Transverse colon (tissue), 4 donors: ENCODE measurements at regions not wholly inside any gene's neighbourhood (a gene's known extent, or its start where the extent isn't known, plus 50 kb on each side); places are given as distances from the start of the nearest gene placed in this dataset.

Source experiments
- DNase-seq: peaks from one replicate; pipeline ENCODE4 v3.0.0-alpha.2; 2019
- H3K27ac ChIP-seq, 4 donors: fragments of 200-600 bp; sonication (generic); 2 replicates each; pipeline ENCODE4 v1.5.1; 2016 to 2018; ENCODE audit warnings: inconsistent platforms in 4 of 4
- H3K27me3 ChIP-seq: fragments of 200-600 bp; sonication (generic); 2 replicates; pipeline ENCODE4 v1.5.1; 2017; ENCODE audit warnings: inconsistent platforms
- H3K36me3 ChIP-seq, 4 donors: fragments of 200-600 bp; sonication (generic); 2 replicates each; pipeline ENCODE4 v1.5.1; 2017 to 2019; ENCODE audit warnings: inconsistent platforms in 4 of 4
- H3K4me1 ChIP-seq, 4 donors: fragments of 200-600 bp; sonication (generic); 2 replicates each; pipeline ENCODE4 v1.5.1; 2017 to 2020; ENCODE audit warnings: inconsistent platforms in 4 of 4
- H3K4me3 ChIP-seq, 4 donors: fragments of 200-600 bp; sonication (generic); 1 replicate in 1 of 4; 2 replicates in 3 of 4; pipeline versions ENCODE4 v1.5.1 to v1.6.1; 2017 to 2019; ENCODE audit warnings: inconsistent platforms in 4 of 4
- H3K9me3 ChIP-seq, 2 donors: fragments of 200-600 bp; sonication (generic); 2 replicates each; pipeline ENCODE4 v1.5.1; 2017 to 2019; ENCODE audit warnings: inconsistent platforms in 2 of 2
- CTCF ChIP-seq, 5 experiments: fragments of 200-600 bp in 3 of 5; fragments of 450-650 bp in 2 of 5; sonication (generic) in 3 of 5; IDR thresholded peaks; 1 replicate in 2 of 5; 2 replicates in 3 of 5; pipeline ENCODE4 v1.5.1; 2016 to 2017; ENCODE audit warnings: antibody characterized with exemption in 5 of 5, inconsistent platforms in 3 of 5, mild to moderate bottlenecking in 2 of 5, moderate library complexity in 1 of 5
- EP300 ChIP-seq: sonication (generic); formaldehyde crosslinking; IDR thresholded peaks from one replicate; pipeline ENCODE4 v1.6.1; 2017; ENCODE audit warnings: antibody characterized with exemption, low read depth
- POLR2A ChIP-seq: fragments of 450-650 bp; IDR thresholded peaks from one replicate; pipeline ENCODE4 v1.6.1; 2016; ENCODE audit warnings: antibody characterized with exemption, mild to moderate bottlenecking, moderate library complexity
- POLR2AphosphoS5 ChIP-seq, 3 donors: sonication (generic); formaldehyde crosslinking; IDR thresholded peaks; one replicate each; pipeline ENCODE4 v1.6.1; 2016; ENCODE audit warnings: antibody characterized with exemption in 3 of 3
- WGBS, 2 donors: methylation state at CpG; one replicate each; pipeline ENCODE4 v1.1.5; 2018; ENCODE audit warnings: low coverage in 1 of 2; 5-methylcytosine and 5-hydroxymethylcytosine counted together
- in situ Hi-C, 4 donors: fragments of 200-750 bp; cut with MboI; loops; one replicate each; pipeline versions ENCODE4 v1.15.0 to v1.15.1; 2017; ENCODE audit warnings: low sequenced_read_pairs in 3 of 4, low pct_ligation_motif_present in 1 of 4, low pct_unique_long_range_greater_than_20kb in 1 of 4
- intact Hi-C: fragments of 100-400 bp; cut with DNase I; formaldehyde crosslinking; loops from one replicate; pipeline ENCODE4 v1.15.1; 2023; ENCODE audit warnings: low total_unique reads

GRCh38 chr3:59472541-59472940 lies 422.7 kb upstream of the CFAP20DC start:
- 95 to 97% methylated on average over 3 of the region's 3 CpGs for WGBS, 2 donors
- intact Hi-C loops (no loop called here), in situ Hi-C loops (no loop called here)
- Histone ChIP-seq H3K27me3 (no peaks in the 10 kb centered on the region), H3K9me3 (no peaks in the 10 kb centered on the region), H3K36me3 (no peaks in the 10 kb centered on the region), H3K4me3 (no peak overlapping the region), H3K4me1 (no peaks in the 10 kb centered on the region), H3K27ac (no peak overlapping the region)
- TF ChIP-seq EP300, result no peak
- TF ChIP-seq CTCF (IDR thresholded peaks at IDR 0.05), result no peak
- no peak for TF ChIP-seq POLR2A
- no peak for TF ChIP-seq POLR2AphosphoS5 (IDR thresholded peaks at IDR 0.05)
- no peak for DNase-seq

GRCh38 chr3:59469948-59470723 lies 420.3 kb upstream of the CFAP20DC start:
- no peak overlapping the region for H3K4me3 ChIP-seq

GRCh38 chr3:59467476-59467875 lies 417.7 kb upstream of the CFAP20DC start:
- WGBS, 2 donors, result 59 to 63% methylated on average over 2 to 4 of the region's 4 CpGs
- Histone ChIP-seq H3K36me3 (no peaks in the 10 kb centered on the region), H3K4me1 (no peaks in the 10 kb centered on the region), H3K9me3 (no peaks in the 10 kb centered on the region), H3K27ac (no peak overlapping the region), H3K27me3 (no peaks in the 10 kb centered on the region), H3K4me3 (no peak overlapping the region)
- intact Hi-C loops, result no loop called here
- no peak for DNase-seq
- TF ChIP-seq EP300 (no peak), CTCF (IDR thresholded peaks at IDR 0.05) (no peak), POLR2AphosphoS5 (IDR thresholded peaks at IDR 0.05) (no peak), POLR2A (no peak)
- in situ Hi-C loops, result no loop called here

More at GRCh38 chr3:59469948-59470723, 420.3 kb upstream of the CFAP20DC start:
- no peak for TF ChIP-seq POLR2AphosphoS5 (IDR thresholded peaks at IDR 0.05)
- no peak for TF ChIP-seq POLR2A
- TF ChIP-seq CTCF (IDR thresholded peaks at IDR 0.05), result no peak
- no peak for TF ChIP-seq EP300
- in situ Hi-C loops (no loop called here), intact Hi-C loops (no loop called here)
- WGBS, 2 donors, result 81% methylated on average over 2 of the region's 2 CpGs; no CpG with 5 or more reads in 1 of the 2 donors
- Histone ChIP-seq H3K27ac (no peak overlapping the region), H3K4me1 (no peaks in the 10 kb centered on the region), H3K36me3 (no peaks in the 10 kb centered on the region), H3K27me3 (no peaks in the 10 kb centered on the region), H3K9me3 (no peaks in the 10 kb centered on the region)
- no peak for DNase-seq

GRCh38 chr3:59464187-59464586 lies 414.4 kb upstream of the CFAP20DC start:
- 97 to 100% methylated on average over 1 to 6 of the region's 6 CpGs for WGBS, 2 donors
- no peak for DNase-seq
- Histone ChIP-seq H3K27me3 (no peaks in the 10 kb centered on the region), H3K4me1 (no peaks in the 10 kb centered on the region), H3K36me3 (no peaks in the 10 kb centered on the region), H3K9me3 (no peaks in the 10 kb centered on the region), H3K4me3 (no peak overlapping the region), H3K27ac (no peak overlapping the region)
- no peak for TF ChIP-seq EP300
- no peak for TF ChIP-seq POLR2A
- no peak for TF ChIP-seq CTCF (IDR thresholded peaks at IDR 0.05)
- no peak for TF ChIP-seq POLR2AphosphoS5 (IDR thresholded peaks at IDR 0.05)
- in situ Hi-C loops, result no loop called here
- intact Hi-C loops, result no loop called here
